ENCODE measurements at regions not wholly inside any gene's neighbourhood (a gene's known extent, or its start where the extent isn't known, plus 50 kb on each side); places are given as distances from the start of the nearest gene placed in this dataset.

GRCh38 chr18:29160170-29160569 is 983.2 kb upstream of the CDH2 start:
- intact Hi-C loops (cut with DNase I, micrococcal nuclease) = no loop called here
- no peaks in the 10 kb centered on the region for H3K4me1 ChIP-seq (ENCODE audit: low read depth)
- peaks cover 13% of the 10 kb centered on the region for H3K9me3 ChIP-seq
- no peak for TF ChIP-seq CTCF (IDR thresholded peaks at IDR 0.05)
- no peak for ATAC-seq
- DNase-seq = no peak
- H3K36me3 ChIP-seq (ENCODE audit: low read depth) = no peaks in the 10 kb centered on the region
- no peak overlapping the region for H3K4me3 ChIP-seq

GRCh38 chr18:29157905-29158304 is 981.0 kb upstream of the CDH2 start:
- peaks cover 17% of the 10 kb centered on the region for H3K9me3 ChIP-seq
- DNase-seq (no peak), ATAC-seq (no peak)
- H3K4me3 ChIP-seq = no peak overlapping the region
- intact Hi-C loops (cut with DNase I, micrococcal nuclease) = no loop called here
- H3K4me1 ChIP-seq (ENCODE audit: low read depth) = no peaks in the 10 kb centered on the region
- no peak for TF ChIP-seq CTCF (IDR thresholded peaks at IDR 0.05)
- no peaks in the 10 kb centered on the region for H3K36me3 ChIP-seq (ENCODE audit: low read depth)

- ATAC-seq (no peak), DNase-seq (no peak)
- H3K4me3 ChIP-seq = no peak overlapping the region
- peaks cover 18% of the 10 kb centered on the region for H3K9me3 ChIP-seq
- intact Hi-C loops (cut with DNase I, micrococcal nuclease) = no loop called here
- no peaks in the 10 kb centered on the region for H3K36me3 ChIP-seq (ENCODE audit: low read depth)
- no peaks in the 10 kb centered on the region for H3K4me1 ChIP-seq (ENCODE audit: low read depth)
- TF ChIP-seq CTCF (IDR thresholded peaks at IDR 0.05) = no peak
Measured at GRCh38 chr18:29157057-29157780, 980.3 kb upstream of the CDH2 start.

GRCh38 chr18:29156531-29156930 is 979.6 kb upstream of the CDH2 start:
- intact Hi-C loops (cut with DNase I, micrococcal nuclease) = no loop called here
- H3K4me1 ChIP-seq (ENCODE audit: low read depth) = no peaks in the 10 kb centered on the region
- DNase-seq (no peak), ATAC-seq (no peak)
- H3K9me3 ChIP-seq = peaks cover 18% of the 10 kb centered on the region
- TF ChIP-seq CTCF (IDR thresholded peaks at IDR 0.05) = no peak
- no peaks in the 10 kb centered on the region for H3K36me3 ChIP-seq (ENCODE audit: low read depth)
- no peak overlapping the region for H3K4me3 ChIP-seq

- intact Hi-C loops (cut with DNase I, micrococcal nuclease) = no loop called here
- peaks cover 14% of the 10 kb centered on the region for H3K9me3 ChIP-seq
Measured at GRCh38 chr18:29154758-29155725, 978.1 kb upstream of the CDH2 start.

More at GRCh38 chr18:29154758-29155725, 978.1 kb upstream of the CDH2 start:
- Histone ChIP-seq H3K4me3 (no peak overlapping the region), H3K36me3 (ENCODE audit: low read depth) (no peaks in the 10 kb centered on the region), H3K4me1 (ENCODE audit: low read depth) (no peaks in the 10 kb centered on the region)
- no peak for TF ChIP-seq CTCF (IDR thresholded peaks at IDR 0.05)
- ATAC-seq (no peak), DNase-seq (no peak)

All from mucosa of descending colon (tissue), 3 donors.